GM19438 (cell line): ENCODE measurements at regions not wholly inside any gene's neighbourhood (a gene's known extent, or its start where the extent isn't known, plus 50 kb on each side); places are given as distances from the start of the nearest gene placed in this dataset.

Experiments
- ATAC-seq: cut with Tn5 transposase; IDR thresholded peaks from one replicate; pipeline ENCODE4 v1.9.1; 2021; ENCODE audit warnings: low read depth; ENCODE audit not compliant: unreplicated experiment

DNA sequence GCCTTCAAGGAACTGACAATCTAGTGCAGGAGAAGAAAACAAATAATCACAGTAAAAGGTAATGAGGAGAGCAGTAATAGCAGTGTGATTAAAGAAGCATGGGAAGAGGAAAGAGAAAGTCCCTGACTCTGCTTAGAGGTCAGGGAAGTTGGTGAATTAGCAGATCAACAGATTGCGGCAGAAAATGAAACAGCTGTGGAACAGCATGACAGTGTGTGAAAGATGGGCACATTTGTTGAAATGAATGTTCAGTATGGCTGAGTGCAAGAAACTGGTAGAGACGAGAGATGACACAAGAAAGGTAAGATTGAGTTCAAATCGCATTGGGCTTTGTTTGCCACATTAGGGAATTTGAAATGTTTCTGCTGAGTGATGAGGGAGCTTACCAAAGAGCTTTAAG is 63.7 kb upstream of the RASSF8 start:
- no peak for ATAC-seq

DNA sequence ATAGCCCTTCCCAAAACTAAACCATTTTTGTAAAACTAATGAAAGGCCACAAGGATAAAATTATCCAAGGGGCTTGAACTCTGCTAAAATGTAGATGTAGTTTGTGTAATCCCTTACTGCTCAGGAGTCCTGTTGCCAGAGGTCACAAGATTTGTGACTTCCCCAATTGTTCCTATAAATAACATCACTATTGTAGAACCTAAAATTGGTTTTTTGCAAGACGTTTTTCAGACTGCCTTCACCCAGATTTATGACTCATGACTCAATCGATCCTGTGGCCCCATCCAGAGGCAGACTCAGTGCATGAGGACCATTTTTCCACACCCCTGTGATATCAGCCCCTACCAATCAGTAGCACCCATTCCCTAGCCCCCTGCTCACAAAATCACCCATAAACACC is 61.5 kb upstream of the RASSF8 start:
- no peak for ATAC-seq

DNA sequence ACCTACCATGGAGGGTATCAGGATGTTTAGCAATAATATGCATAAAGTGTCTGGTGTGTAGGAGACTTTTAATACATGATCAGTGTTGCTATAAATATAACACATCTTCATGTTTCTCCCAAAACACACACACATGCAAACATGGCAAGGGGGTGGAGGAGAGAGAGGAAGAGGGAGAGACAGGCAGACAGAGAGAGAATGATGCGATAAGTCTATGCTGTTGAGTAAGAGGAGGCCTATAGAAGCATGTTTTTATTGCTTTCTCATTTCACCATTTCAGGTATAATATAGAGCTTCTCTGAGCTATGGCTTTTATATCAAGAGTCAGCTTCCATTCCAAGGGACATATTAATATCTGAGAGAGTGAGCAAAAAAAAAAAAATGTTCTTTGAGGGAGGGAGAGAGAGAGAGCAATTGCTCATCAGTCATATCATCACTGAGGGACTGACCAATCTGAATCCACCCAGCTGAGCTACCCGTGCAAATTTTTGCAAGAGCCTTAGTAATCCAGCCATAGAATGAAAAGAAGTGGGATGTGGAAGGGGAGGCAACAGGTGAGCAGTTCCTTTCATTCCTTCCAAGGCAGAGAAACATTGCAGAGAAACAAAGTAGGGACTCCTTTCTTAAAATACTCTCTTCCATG is 54.8 kb upstream of the RASSF8 start:
- no peak for ATAC-seq

DNA sequence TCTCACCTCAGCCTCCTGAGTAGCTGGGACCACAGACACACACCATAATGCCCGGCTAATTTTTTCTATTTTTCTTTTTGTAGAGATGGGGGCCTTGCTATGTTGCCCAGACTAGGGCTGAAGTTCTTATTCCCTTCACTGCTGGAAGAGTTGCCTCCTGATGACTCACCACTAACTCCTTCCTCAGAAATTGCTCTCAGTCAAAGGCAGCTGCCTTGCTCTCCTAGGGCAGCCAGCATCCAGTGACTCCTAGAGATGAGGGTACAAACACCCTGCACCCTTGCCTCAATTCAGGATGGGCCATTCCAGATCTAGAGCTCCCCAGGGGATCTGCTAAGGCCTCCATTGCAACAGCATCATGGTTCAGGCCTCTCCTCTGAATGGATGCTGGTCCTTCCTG is 54.0 kb upstream of the RASSF8 start:
- ATAC-seq: no peak

DNA sequence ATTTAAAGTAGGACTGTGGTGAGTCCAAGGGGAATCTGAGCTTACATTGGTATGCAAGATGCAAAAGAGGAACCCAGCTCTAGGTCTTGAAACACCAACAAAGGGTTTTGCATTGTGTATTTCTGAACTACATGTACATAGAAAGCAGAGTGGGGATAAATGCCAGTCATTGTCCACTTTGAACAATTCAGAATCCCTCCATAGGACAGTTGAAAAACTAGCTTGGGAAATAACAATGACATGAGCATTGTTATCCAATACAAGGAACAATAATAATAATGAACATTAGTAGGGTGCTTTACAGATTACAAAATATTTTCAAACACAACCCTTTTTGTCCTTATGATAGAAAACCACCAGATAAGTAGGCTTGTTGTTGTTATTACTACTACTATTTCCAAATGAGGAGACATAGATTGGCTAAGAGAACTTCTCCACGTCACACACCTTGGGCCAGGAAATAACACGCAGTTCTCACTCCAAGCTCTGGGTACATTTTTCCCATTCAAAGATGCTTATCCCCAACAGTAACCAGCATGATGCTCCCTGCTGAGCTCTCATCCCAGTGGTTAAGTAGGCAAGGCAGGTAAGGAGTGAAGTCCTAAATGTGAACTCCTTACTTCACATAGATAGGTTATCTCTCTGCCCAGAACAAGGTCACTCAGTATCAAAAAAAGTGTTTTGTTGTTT is 51.7 kb upstream of the RASSF8 start:
- no peak for ATAC-seq
